ENCODE measurements at regions not wholly inside any gene's neighbourhood (a gene's known extent, or its start where the extent isn't known, plus 50 kb on each side); places are given as distances from the start of the nearest gene placed in this dataset.

- FAIRE-seq (no peak), DNase-seq (ENCODE audit: low read depth) (peak; percentile 75)
- H3K27me3 Mint-ChIP-seq (ENCODE audit: low read depth, unreplicated experiment): no peaks in the 10 kb centered on the region
- no peaks in the 10 kb centered on the region for H3K79me2 ChIP-seq (ENCODE audit: insufficient read depth, low read length)
- no peak overlapping the region for H2AFZ ChIP-seq (ENCODE audit: low read depth, low read length)
- no peaks in the 10 kb centered on the region for H3K36me3 Mint-ChIP-seq (ENCODE audit: low read depth, unreplicated experiment)
- H3K36me3 ChIP-seq (ENCODE audit: insufficient read depth, low read length): no peaks in the 10 kb centered on the region
- no peaks in the 10 kb centered on the region for H3K9me3 Mint-ChIP-seq (ENCODE audit: unreplicated experiment)
- no peaks in the 10 kb centered on the region for H3K4me1 ChIP-seq (ENCODE audit: insufficient read depth, low read length)
- no peaks in the 10 kb centered on the region for H3K4me1 Mint-ChIP-seq (ENCODE audit: low read depth, unreplicated experiment)
- H3K9me3 ChIP-seq (ENCODE audit: insufficient read depth, low read depth, low read length): no peaks in the 10 kb centered on the region
- H3K27ac Mint-ChIP-seq (ENCODE audit: unreplicated experiment): no peak overlapping the region
- no peak overlapping the region for H3K4me3 Mint-ChIP-seq (ENCODE audit: unreplicated experiment)
- H3K4me2 ChIP-seq (ENCODE audit: low read length): no peak overlapping the region
- no peaks in the 10 kb centered on the region for H3K27me3 ChIP-seq (ENCODE audit: insufficient read depth, low read length)
- H3K9ac ChIP-seq (ENCODE audit: low read length): no peak overlapping the region
- no peaks in the 10 kb centered on the region for H4K20me1 ChIP-seq (ENCODE audit: insufficient read depth, low read length)
- TF ChIP-seq, protein P1, sequence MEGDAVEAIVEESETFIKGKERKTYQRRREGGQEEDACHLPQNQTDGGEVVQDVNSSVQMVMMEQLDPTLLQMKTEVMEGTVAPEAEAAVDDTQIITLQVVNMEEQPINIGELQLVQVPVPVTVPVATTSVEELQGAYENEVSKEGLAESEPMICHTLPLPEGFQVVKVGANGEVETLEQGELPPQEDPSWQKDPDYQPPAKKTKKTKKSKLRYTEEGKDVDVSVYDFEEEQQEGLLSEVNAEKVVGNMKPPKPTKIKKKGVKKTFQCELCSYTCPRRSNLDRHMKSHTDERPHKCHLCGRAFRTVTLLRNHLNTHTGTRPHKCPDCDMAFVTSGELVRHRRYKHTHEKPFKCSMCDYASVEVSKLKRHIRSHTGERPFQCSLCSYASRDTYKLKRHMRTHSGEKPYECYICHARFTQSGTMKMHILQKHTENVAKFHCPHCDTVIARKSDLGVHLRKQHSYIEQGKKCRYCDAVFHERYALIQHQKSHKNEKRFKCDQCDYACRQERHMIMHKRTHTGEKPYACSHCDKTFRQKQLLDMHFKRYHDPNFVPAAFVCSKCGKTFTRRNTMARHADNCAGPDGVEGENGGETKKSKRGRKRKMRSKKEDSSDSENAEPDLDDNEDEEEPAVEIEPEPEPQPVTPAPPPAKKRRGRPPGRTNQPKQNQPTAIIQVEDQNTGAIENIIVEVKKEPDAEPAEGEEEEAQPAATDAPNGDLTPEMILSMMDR (IDR thresholded peaks at IDR 0.05; ENCODE audit: insufficient read depth, low read depth, low read length): no peak
- TF ChIP-seq EZH2 (IDR thresholded peaks at IDR 0.05; ENCODE audit: insufficient read depth, low read length): no peak
- H3K4me3 ChIP-seq (ENCODE audit: insufficient read depth, low read depth, low read length): no peak overlapping the region
- H3K27ac ChIP-seq (ENCODE audit: low read depth, low read length): no peak overlapping the region
Observed at GRCh38 chr6:105753620-105754211, 332.4 kb upstream of the PRDM1 start.

- no peak overlapping the region for H3K9ac ChIP-seq (ENCODE audit: low read length)
- Mint-ChIP-seq H3K4me1 (ENCODE audit: low read depth, unreplicated experiment) (no peaks in the 10 kb centered on the region), H3K4me3 (ENCODE audit: unreplicated experiment) (no peak overlapping the region), H3K9me3 (ENCODE audit: unreplicated experiment) (no peaks in the 10 kb centered on the region), H3K36me3 (ENCODE audit: low read depth, unreplicated experiment) (no peaks in the 10 kb centered on the region), H3K27ac (ENCODE audit: unreplicated experiment) (no peak overlapping the region), H3K27me3 (ENCODE audit: low read depth, unreplicated experiment) (no peaks in the 10 kb centered on the region)
- no peaks in the 10 kb centered on the region for H3K27me3 ChIP-seq (ENCODE audit: insufficient read depth, low read length)
- H2AFZ ChIP-seq (ENCODE audit: low read depth, low read length): no peak overlapping the region
- FAIRE-seq: no peak
- no peak overlapping the region for H3K27ac ChIP-seq (ENCODE audit: low read depth, low read length)
- H3K4me3 ChIP-seq (ENCODE audit: insufficient read depth, low read depth, low read length): no peak overlapping the region
- H3K79me2 ChIP-seq (ENCODE audit: insufficient read depth, low read length): no peaks in the 10 kb centered on the region
- TF ChIP-seq, protein P1 (IDR thresholded peaks at IDR 0.05; ENCODE audit: insufficient read depth, low read depth, low read length): no peak
- no peaks in the 10 kb centered on the region for H3K9me3 ChIP-seq (ENCODE audit: insufficient read depth, low read depth, low read length)
- DNase-seq (ENCODE audit: low read depth): no peak
- H3K4me1 ChIP-seq (ENCODE audit: insufficient read depth, low read length): no peaks in the 10 kb centered on the region
- H3K36me3 ChIP-seq (ENCODE audit: insufficient read depth, low read length): no peaks in the 10 kb centered on the region
- no peak overlapping the region for H3K4me2 ChIP-seq (ENCODE audit: low read length)
- H4K20me1 ChIP-seq (ENCODE audit: insufficient read depth, low read length): no peaks in the 10 kb centered on the region
Observed at GRCh38 chr6:105753207-105753606, 332.9 kb upstream of the PRDM1 start.

DNA sequence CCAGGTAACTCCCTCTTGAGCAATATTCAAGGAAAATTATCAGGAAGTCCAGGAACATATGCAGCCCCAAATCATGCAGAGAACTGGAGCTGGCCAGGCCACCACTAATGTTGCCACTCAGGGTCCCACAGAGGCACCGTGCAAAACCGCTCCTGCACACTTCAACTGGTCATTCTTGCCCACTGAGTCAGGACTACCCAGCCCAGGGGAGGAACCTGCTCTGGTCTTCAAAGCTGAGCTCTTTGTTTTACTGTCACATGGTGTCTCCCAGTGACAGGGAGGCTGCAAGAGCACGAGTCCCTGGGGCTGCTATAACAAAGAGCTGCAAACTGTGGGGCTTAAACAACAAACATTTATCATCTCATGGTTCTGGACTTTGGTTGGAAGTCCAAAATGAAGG is 336.0 kb upstream of the PRDM1 start:
- Histone ChIP-seq H3K27ac (ENCODE audit: low read depth, low read length) (no peak overlapping the region), H3K4me3 (ENCODE audit: insufficient read depth, low read depth, low read length) (no peak overlapping the region), H3K27me3 (ENCODE audit: insufficient read depth, low read length) (no peaks in the 10 kb centered on the region), H3K4me1 (ENCODE audit: insufficient read depth, low read length) (no peaks in the 10 kb centered on the region), H3K9ac (ENCODE audit: low read length) (no peak overlapping the region), H3K4me2 (ENCODE audit: low read length) (no peak overlapping the region), H2AFZ (ENCODE audit: low read depth, low read length) (no peak overlapping the region), H3K9me3 (ENCODE audit: insufficient read depth, low read depth, low read length) (no peaks in the 10 kb centered on the region), H4K20me1 (ENCODE audit: insufficient read depth, low read length) (no peaks in the 10 kb centered on the region), H3K79me2 (ENCODE audit: insufficient read depth, low read length) (no peaks in the 10 kb centered on the region), H3K36me3 (ENCODE audit: insufficient read depth, low read length) (no peaks in the 10 kb centered on the region)
- Mint-ChIP-seq H3K4me1 (ENCODE audit: low read depth, unreplicated experiment) (peaks cover 9% of the 10 kb centered on the region), H3K9me3 (ENCODE audit: unreplicated experiment) (no peaks in the 10 kb centered on the region), H3K36me3 (ENCODE audit: low read depth, unreplicated experiment) (no peaks in the 10 kb centered on the region), H3K27ac (ENCODE audit: unreplicated experiment) (no peak overlapping the region), H3K27me3 (ENCODE audit: low read depth, unreplicated experiment) (no peaks in the 10 kb centered on the region), H3K4me3 (ENCODE audit: unreplicated experiment) (no peak overlapping the region)
- TF ChIP-seq, protein P1 (IDR thresholded peaks at IDR 0.05; ENCODE audit: insufficient read depth, low read depth, low read length): no peak
- no peak for TF ChIP-seq EZH2 (IDR thresholded peaks at IDR 0.05; ENCODE audit: insufficient read depth, low read length)
- no peak for DNase-seq (ENCODE audit: low read depth)
- FAIRE-seq: no peak
